GM23338 (cell line): ENCODE measurements at regions not wholly inside any gene's neighbourhood (a gene's known extent, or its start where the extent isn't known, plus 50 kb on each side); places are given as distances from the start of the nearest gene placed in this dataset.

Source experiments
- ATAC-seq: fragments of 200-7000 bp; cut with Tn5 transposase; 3 replicates; pipeline ENCODE4 v1.9.1; 2020
- DNase-seq: peaks from one replicate; pipeline ENCODE4 v3.0.0-alpha.2; 2015; ENCODE audit warnings: low spot score
- H2AFZ ChIP-seq: fragments of 200-600 bp; sonication (generic); 2 replicates; pipeline ENCODE4 v1.8.0; 2016; ENCODE audit warnings: antibody characterized with exemption, mild to moderate bottlenecking, moderate library complexity
- H3F3A ChIP-seq: fragments of 200-600 bp; sonication (generic); replicated peaks from 2 replicates; pipeline ENCODE4 v1.8.0; 2017; ENCODE audit warnings: antibody characterized with exemption, mixed run types, low read depth
- H3K27ac ChIP-seq: fragments of 200-600 bp; sonication (generic); 2 replicates; pipeline ENCODE4 v1.6.1; 2016; ENCODE audit warnings: low read depth
- H3K27me3 ChIP-seq: fragments of 200-600 bp; sonication (generic); 2 replicates; pipeline ENCODE4 v1.8.0; 2016; ENCODE audit warnings: mild to moderate bottlenecking, mixed run types, moderate library complexity; ENCODE audit not compliant: insufficient read depth
- H3K36me3 ChIP-seq: fragments of 200-600 bp; sonication (generic); 2 replicates; pipeline ENCODE4 v1.8.0; 2016; ENCODE audit warnings: mild to moderate bottlenecking; ENCODE audit not compliant: insufficient read depth
- H3K4me1 ChIP-seq: fragments of 200-600 bp; sonication (generic); 2 replicates; pipeline ENCODE4 v1.8.0; 2016; ENCODE audit warnings: mild to moderate bottlenecking, moderate library complexity; ENCODE audit not compliant: insufficient read depth
- H3K4me2 ChIP-seq: fragments of 200-600 bp; sonication (generic); 2 replicates; pipeline ENCODE4 v1.7.1; 2017; ENCODE audit warnings: mixed run types
- H3K4me3 ChIP-seq: fragments of 200-600 bp; sonication (generic); 2 replicates; pipeline ENCODE4 v1.6.1; 2016; ENCODE audit warnings: mixed run types
- H3K79me2 ChIP-seq: fragments of 200-600 bp; sonication (generic); replicated peaks from 2 replicates; pipeline ENCODE4 v1.8.0; 2017; ENCODE audit warnings: mild to moderate bottlenecking; ENCODE audit not compliant: insufficient read depth
- H3K9me2 ChIP-seq: fragments of 200-600 bp; sonication (generic); 2 replicates; pipeline ENCODE4 v1.8.0; 2017; ENCODE audit not compliant: insufficient read depth
- H4K20me1 ChIP-seq: fragments of 200-600 bp; sonication (generic); replicated peaks from 2 replicates; pipeline ENCODE4 v1.8.0; 2017; ENCODE audit warnings: mild to moderate bottlenecking; ENCODE audit not compliant: insufficient read depth
- H3K27ac Mint-ChIP-seq: 2 replicates; pipeline ENCODE4 v1.8.0; 2020; ENCODE audit warnings: inconsistent platforms, mild to moderate bottlenecking, moderate library complexity, mixed read lengths
- H3K27me3 Mint-ChIP-seq: 3 replicates; pipeline ENCODE4 v1.8.0; 2022; ENCODE audit warnings: low read depth, mild to moderate bottlenecking, moderate library complexity, mixed read lengths, inconsistent platforms; ENCODE audit not compliant: insufficient read depth, poor library complexity
- H3K36me3 Mint-ChIP-seq: 3 replicates; pipeline ENCODE4 v1.8.0; 2021; ENCODE audit warnings: low read depth, mild to moderate bottlenecking, inconsistent platforms, moderate library complexity, mixed read lengths
- H3K4me1 Mint-ChIP-seq: 3 replicates; pipeline ENCODE4 v1.8.0; 2020; ENCODE audit warnings: mild to moderate bottlenecking, inconsistent platforms, mixed read lengths
- H3K4me3 Mint-ChIP-seq: 3 replicates; pipeline ENCODE4 v1.8.0; 2021; ENCODE audit warnings: moderate library complexity, mild to moderate bottlenecking, inconsistent platforms, mixed read lengths
- H3K9me3 Mint-ChIP-seq: 3 replicates; pipeline ENCODE4 v1.8.0; 2020; ENCODE audit warnings: moderate library complexity, mild to moderate bottlenecking, inconsistent platforms, mixed read lengths
- CREB1 ChIP-seq: fragments of 250-450 bp; sonication (Bioruptor Pico); IDR thresholded peaks from 2 replicates; pipeline ENCODE4 v1.5.0; 2020; ENCODE audit warnings: low read depth, mild to moderate bottlenecking, moderate library complexity
- CTCF ChIP-seq, 2 experiments: fragments of 200-600 bp in 1 of 2; sonication (generic) in 1 of 2; conservative IDR thresholded peaks; 2 replicates each; pipeline versions ENCODE4 v1.5.1 to v1.6.1; 2016 to 2017; ENCODE audit warnings: antibody characterized with exemption in 2 of 2, low read depth in 2 of 2, mild to moderate bottlenecking in 2 of 2, moderate library complexity in 1 of 2
- ETS1 ChIP-seq: IDR thresholded peaks from 2 replicates; pipeline ENCODE4 v1.6.1; 2016; ENCODE audit warnings: antibody characterized with exemption
- EZH2 ChIP-seq: fragments of 200-600 bp; sonication (generic); IDR thresholded peaks from one replicate; pipeline ENCODE4 v1.8.0; 2017; ENCODE audit warnings: antibody characterized with exemption, mild to moderate bottlenecking, low read depth; ENCODE audit not compliant: unreplicated experiment
- EZH2phosphoT487 ChIP-seq: fragments of 200-600 bp; sonication (generic); IDR thresholded peaks from one replicate; pipeline ENCODE4 v1.8.1; 2018; ENCODE audit warnings: antibody characterized with exemption; ENCODE audit not compliant: unreplicated experiment
- JUNB ChIP-seq: IDR thresholded peaks from one replicate; pipeline ENCODE4 v1.6.1; 2016; ENCODE audit warnings: antibody characterized with exemption; ENCODE audit not compliant: unreplicated experiment
- NANOG ChIP-seq: IDR thresholded peaks from 2 replicates; pipeline ENCODE4 v1.6.1; 2016; ENCODE audit warnings: antibody characterized with exemption, borderline replicate concordance
- POLR2AphosphoS5 ChIP-seq: IDR thresholded peaks from 2 replicates; pipeline ENCODE4 v1.6.1; 2016; ENCODE audit warnings: antibody characterized with exemption, low read depth
- REST ChIP-seq: IDR thresholded peaks from one replicate; pipeline ENCODE4 v1.6.1; 2018; ENCODE audit warnings: antibody characterized with exemption; ENCODE audit not compliant: unreplicated experiment
- STAT1 ChIP-seq: IDR thresholded peaks from one replicate; pipeline ENCODE4 v1.6.1; 2016; ENCODE audit warnings: antibody characterized with exemption; ENCODE audit not compliant: unreplicated experiment
- ZNF114 ChIP-seq: fragments of 250-450 bp; sonication (Bioruptor Pico); IDR thresholded peaks from 2 replicates; pipeline ENCODE4 v1.5.0; 2020; ENCODE audit warnings: mild to moderate bottlenecking, moderate library complexity
- ZNF331 ChIP-seq: fragments of 250-450 bp; sonication (Bioruptor Pico); IDR thresholded peaks from 2 replicates; pipeline ENCODE4 v1.5.0; 2020; ENCODE audit warnings: low read depth, mild to moderate bottlenecking, moderate library complexity
- ZNF462 ChIP-seq: fragments of 250-450 bp; sonication (Bioruptor Pico); IDR thresholded peaks from 2 replicates; pipeline ENCODE4 v1.5.0; 2020; ENCODE audit warnings: mild to moderate bottlenecking, moderate library complexity

- Mint-ChIP-seq H3K4me1 (no peaks in the 10 kb centered on the region), H3K27me3 (no peaks in the 10 kb centered on the region), H3K9me3 (no peaks in the 10 kb centered on the region), H3K27ac (no peak overlapping the region), H3K36me3 (no peaks in the 10 kb centered on the region), H3K4me3 (no peak overlapping the region)
- Histone ChIP-seq H3K4me3 (no peak overlapping the region), H3K4me2 (no peak overlapping the region), H3K9me2 (no peaks in the 10 kb centered on the region), H4K20me1 (no peaks in the 10 kb centered on the region), H3F3A (no peaks in the 10 kb centered on the region), H3K27me3 (no peaks in the 10 kb centered on the region), H2AFZ (no peak overlapping the region), H3K27ac (no peak overlapping the region), H3K36me3 (no peaks in the 10 kb centered on the region), H3K4me1 (no peaks in the 10 kb centered on the region), H3K79me2 (no peaks in the 10 kb centered on the region)
- TF ChIP-seq EZH2 (no peak), POLR2AphosphoS5 (no peak), CREB1 (CRISPR knock-in tag) (no peak), EZH2phosphoT487 (no peak), ZNF114 (CRISPR knock-in tag) (no peak), CTCF (conservative IDR thresholded peaks at IDR 0.05; ENCODE audit: low read depth in 2 of 2) (no peak), ZNF331 (CRISPR knock-in tag) (no peak), REST (no peak), ZNF462 (CRISPR knock-in tag) (no peak), ETS1 (no peak), NANOG (no peak), JUNB (no peak), STAT1 (no peak)
- no peak for ATAC-seq
- DNase-seq, result no peak
Observed at GRCh38 chr4:160184884-160185283, 1082.0 kb downstream of the RAPGEF2 start.
